Stimulated activated CD8-positive, alpha-beta memory T cell treated with anti-CD3 and anti-CD28 coated beads, Interleukin-4, amount 100 ng/mL, for 24 hours (primary cell): ENCODE measurements at regions not wholly inside any gene's neighbourhood (a gene's known extent, or its start where the extent isn't known, plus 50 kb on each side); places are given as distances from the start of the nearest gene placed in this dataset.
"Not testable (repeated sequence)": the region's sequence is repeated elsewhere in the genome, so short reads cannot be mapped to it uniquely, and the experiment has no call there.

ENCODE experiments used
- DNase-seq: peaks from one replicate; pipeline ENCODE4 v3.0.0-alpha.2; 2020; ENCODE audit warnings: low read depth

- no peak for DNase-seq
Measured at GRCh38 chr13:74574964-74575728, 440.9 kb upstream of the KLF12 start.

DNA sequence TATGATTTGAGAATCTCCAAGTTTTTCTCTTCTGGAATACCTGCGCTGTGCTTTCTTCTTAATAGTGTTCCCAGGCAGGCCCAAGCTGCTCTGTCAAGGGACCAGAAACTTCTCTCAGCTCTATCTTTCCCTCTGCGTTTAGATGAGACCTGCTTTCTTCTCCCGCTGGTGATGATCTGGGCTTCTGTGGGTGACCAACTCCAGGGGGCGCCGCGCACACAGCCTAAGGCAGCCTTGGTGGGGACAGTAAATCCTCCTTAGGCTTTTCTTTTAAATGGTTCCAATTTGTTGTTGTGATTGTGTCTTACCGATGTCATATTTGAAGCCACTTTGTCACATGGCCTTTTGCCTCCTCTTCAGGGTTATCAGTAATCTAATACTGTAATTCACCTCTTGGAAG lies 439.4 kb upstream of the KLF12 start:
- DNase-seq: no peak

GRCh38 chr13:74571811-74572210 lies 437.6 kb upstream of the KLF12 start:
- DNase-seq: no peak

- no peak for DNase-seq
Measured at GRCh38 chr13:74570834-74571233, 436.6 kb upstream of the KLF12 start.

GRCh38 chr13:74570046-74570445 lies 435.8 kb upstream of the KLF12 start:
- no peak for DNase-seq

DNA sequence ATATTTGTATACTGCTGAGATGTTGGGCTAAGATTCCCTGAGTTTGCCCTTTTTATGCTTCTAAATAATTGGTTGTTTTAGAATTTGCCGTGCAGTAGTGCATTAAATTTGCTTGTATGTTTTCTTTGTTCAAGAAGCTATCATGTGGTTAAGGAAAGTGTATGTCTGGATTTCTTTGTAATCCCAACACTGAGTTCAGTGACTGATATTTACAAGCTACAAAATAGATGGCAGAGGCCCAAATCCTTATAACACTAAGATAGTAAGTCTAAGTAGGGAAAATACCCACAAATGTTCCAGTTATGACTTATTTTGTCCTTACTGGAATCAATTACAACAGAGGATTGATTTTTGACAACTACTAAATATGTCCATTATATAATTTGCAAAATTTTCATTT lies 435.0 kb upstream of the KLF12 start:
- no peak for DNase-seq

DNA sequence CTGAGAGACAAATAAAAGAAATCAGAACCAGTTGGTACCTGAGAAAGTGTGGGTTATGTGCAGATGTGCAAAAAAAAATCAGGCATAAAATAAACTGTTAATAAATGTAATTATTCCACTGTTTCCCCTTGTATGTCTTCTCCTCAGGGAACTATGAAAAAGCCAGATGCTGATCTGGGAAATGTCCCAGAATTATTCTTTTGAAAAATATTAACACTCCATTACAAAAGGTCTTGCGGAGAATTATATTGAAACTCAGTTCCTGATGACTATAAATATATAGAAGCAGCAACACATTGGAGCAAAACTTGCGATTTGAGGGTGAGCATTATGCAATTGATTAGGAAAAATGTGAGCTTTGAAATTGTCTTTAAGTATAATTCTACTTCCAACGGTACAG lies 433.3 kb upstream of the KLF12 start:
- no peak for DNase-seq

DNA sequence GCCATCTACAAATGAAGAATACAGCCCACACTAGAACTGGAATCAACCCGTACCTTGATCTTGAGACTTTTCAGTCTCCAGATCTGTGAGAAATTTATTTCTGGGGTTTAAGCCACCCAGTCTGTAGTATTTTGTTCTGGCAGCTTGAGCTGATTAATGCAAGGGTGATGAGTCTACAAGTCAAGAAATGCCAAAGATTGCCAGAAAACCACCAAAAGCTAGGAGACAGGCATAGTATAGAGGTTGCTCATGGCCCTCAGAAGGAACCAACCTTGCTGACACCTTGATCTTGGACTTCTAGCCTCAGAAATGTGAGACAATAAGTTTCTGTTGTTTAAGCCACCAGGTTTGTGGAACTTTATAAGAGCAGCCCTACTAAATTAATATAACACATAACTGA lies 428.2 kb upstream of the KLF12 start:
- no peak for DNase-seq

DNA sequence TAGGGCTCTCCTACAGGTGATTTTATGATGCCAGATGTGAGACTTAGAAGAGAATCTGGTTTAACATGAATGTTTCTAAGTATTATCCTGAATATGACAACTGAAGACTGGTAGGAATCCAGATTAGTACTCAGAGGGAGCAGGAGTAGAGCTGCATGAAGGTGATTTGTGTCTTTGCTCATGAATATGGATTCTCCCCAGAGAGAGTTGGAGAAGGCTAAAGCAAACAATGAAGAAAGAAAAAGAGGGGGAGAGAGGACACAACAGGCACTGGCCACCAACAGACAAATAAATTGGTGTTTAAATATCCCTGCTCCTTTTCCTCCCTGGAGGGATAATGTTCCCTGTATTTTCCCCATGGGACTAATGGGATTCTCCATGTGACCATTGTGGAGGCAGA lies 427.0 kb upstream of the KLF12 start:
- no peak for DNase-seq

- no peak for DNase-seq
Measured at GRCh38 chr13:74560325-74560724, 426.1 kb upstream of the KLF12 start.

- DNase-seq: no peak
Measured at GRCh38 chr13:74557870-74558269, 423.7 kb upstream of the KLF12 start.

- no peak for DNase-seq
Measured at GRCh38 chr13:74555651-74556420, 421.6 kb upstream of the KLF12 start.

DNA sequence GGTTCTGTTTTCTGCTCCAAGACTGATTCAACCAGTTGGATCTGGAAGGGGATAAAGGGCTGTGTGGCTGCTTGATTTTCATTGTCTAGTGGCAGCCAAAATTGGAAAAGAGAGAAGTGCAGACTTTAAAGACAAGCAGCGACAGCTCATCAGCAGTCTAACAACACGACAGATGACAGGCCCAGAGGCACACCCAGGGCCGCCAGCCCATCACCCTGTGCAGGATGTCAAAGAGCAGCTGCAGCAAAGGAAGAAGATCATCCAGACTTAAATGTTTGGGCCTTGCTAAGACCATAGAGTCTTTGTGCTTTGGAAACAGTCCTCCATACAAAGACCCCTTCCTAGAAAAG lies 421.0 kb upstream of the KLF12 start:
- no peak for DNase-seq

DNA sequence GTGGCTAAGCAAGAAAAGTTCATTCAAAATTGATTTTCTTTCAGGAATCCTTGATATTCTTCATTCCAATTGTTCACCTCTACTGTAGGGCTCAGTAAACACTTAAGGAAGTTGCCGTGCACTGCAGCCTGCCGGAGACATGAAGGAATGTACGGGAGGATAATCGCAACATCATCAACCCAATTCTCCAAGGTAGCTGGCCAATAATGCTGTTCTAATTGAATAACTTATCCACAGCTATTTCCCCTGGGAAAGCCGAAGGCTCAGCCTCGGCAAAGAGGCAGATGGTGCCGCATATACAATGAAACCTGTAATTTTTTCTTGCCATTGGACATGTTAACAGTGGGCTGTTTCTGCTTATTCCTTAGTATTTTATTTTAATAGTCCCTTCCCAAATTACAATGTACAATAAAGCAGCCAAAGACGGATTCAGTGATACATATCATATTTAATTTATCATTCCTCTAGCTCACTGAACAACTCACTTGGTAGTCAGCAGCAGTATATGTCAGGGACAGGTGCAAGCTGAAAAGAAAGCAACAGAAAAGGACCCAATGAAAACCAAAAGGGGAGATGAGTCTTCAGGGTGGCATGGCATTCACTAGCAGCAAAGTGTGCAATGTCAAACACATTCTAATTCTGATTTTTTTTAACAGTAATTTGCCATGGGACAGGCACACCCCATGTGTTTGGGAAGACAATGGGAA lies 420.5 kb upstream of the KLF12 start:
- no peak for DNase-seq

GRCh38 chr13:74550039-74550438 lies 415.8 kb upstream of the KLF12 start:
- no peak for DNase-seq

- not testable (repeated sequence) for DNase-seq
Measured at GRCh38 chr13:74536649-74537048, 402.4 kb upstream of the KLF12 start.

DNA sequence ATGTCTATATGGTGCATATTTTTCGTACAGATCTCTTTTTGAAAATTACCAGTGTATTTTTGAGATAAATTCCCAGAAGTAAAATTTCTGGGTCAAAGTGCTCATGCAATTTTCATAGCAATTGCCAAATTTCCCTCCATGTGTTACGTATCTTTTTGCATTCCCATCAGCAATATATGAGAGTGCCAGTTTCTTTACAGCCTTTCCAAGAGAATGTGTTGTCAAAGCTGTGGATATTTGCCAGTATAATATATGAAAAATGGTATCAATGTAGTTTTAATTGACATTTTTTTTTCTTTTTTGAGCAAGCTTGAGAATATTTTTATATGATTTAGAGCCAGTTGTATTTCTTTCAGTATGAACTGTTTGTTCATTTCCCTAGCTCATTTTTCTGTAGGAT lies 399.0 kb upstream of the KLF12 start:
- DNase-seq: no peak

GRCh38 chr13:74530011-74530410 lies 395.8 kb upstream of the KLF12 start:
- DNase-seq: no peak

GRCh38 chr13:74528734-74529513 lies 394.7 kb upstream of the KLF12 start:
- no peak for DNase-seq

DNA sequence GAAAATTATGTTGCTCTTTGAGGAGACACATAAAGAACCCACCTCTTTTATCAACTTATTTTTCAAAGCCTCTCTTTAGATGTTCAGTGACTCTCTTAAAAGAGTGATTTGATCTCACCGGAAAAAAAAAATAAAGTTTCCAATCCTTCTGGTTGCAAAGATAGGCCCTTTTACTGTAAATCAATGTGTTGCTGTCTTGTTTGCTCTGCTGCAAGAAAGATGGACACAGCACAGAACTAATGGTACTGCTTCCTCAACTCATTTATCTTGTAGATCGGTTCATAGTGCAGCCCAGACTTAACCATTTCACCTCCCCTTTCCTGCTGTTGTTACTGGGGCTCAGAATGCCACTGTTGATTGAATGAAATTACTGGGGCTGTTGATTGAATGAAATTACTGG lies 388.9 kb upstream of the KLF12 start:
- no peak for DNase-seq

DNA sequence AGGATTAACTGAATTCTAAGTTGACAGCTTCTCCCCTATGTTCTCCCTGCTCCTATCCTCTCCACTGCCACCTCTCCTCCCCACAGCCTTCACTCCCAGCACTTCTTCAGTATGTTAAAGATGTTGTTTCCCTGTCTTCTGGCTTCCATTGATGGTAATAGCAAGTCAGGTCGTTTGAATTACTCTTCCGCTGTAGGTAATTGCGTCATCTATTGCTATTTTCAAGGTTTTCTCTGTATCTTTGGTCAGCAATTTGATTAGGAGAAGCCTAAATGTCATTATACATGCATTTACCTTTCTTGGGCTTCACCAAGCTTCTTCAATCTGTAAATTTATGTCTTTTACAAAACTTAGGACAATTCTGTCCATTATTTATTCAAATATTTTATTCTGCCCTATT lies 377.3 kb upstream of the KLF12 start:
- DNase-seq: no peak

GRCh38 chr13:74487091-74487722 lies 353.0 kb upstream of the KLF12 start:
- no peak for DNase-seq
